SK-N-DZ (cell line): ENCODE measurements at regions not wholly inside any gene's neighbourhood (a gene's known extent, or its start where the extent isn't known, plus 50 kb on each side); places are given as distances from the start of the nearest gene placed in this dataset.
"Not testable (repeated sequence)": the region's sequence is repeated elsewhere in the genome, so short reads cannot be mapped to it uniquely, and the experiment has no call there.

Experiments
- DNase-seq: peaks from one replicate; pipeline ENCODE4 v3.0.0-alpha.2; 2015; ENCODE audit warnings: low spot score

GRCh38 chr3:80734920-80735319 lies 967.1 kb upstream of the ROBO1 start:
- no peak for DNase-seq

- no peak for DNase-seq
Observed at GRCh38 chr3:80734483-80734882, 966.7 kb upstream of the ROBO1 start.

GRCh38 chr3:80733522-80734176 lies 965.9 kb upstream of the ROBO1 start:
- peak; percentile 27 for DNase-seq

- DNase-seq: not testable (repeated sequence)
Observed at GRCh38 chr3:80727561-80727960, 959.8 kb upstream of the ROBO1 start.

GRCh38 chr3:80709597-80710322 lies 942.0 kb upstream of the ROBO1 start:
- not testable (repeated sequence) for DNase-seq

- no peak for DNase-seq
Observed at GRCh38 chr3:80705290-80705689, 937.5 kb upstream of the ROBO1 start.

GRCh38 chr3:80701349-80701748 lies 933.6 kb upstream of the ROBO1 start:
- no peak for DNase-seq

GRCh38 chr3:80697291-80697690 lies 929.5 kb upstream of the ROBO1 start:
- DNase-seq: no peak

- DNase-seq: no peak
Observed at GRCh38 chr3:80696280-80696679, 928.5 kb upstream of the ROBO1 start.

- DNase-seq: peak; percentile 12
Observed at GRCh38 chr3:80688814-80689213, 921.0 kb upstream of the ROBO1 start.

GRCh38 chr3:80682951-80683350 lies 915.2 kb upstream of the ROBO1 start:
- DNase-seq: no peak

GRCh38 chr3:80682235-80682634 lies 914.4 kb upstream of the ROBO1 start:
- DNase-seq: no peak

GRCh38 chr3:80677796-80678195 lies 910.0 kb upstream of the ROBO1 start:
- no peak for DNase-seq

GRCh38 chr3:80676866-80677265 lies 909.1 kb upstream of the ROBO1 start:
- no peak for DNase-seq

GRCh38 chr3:80676261-80676660 lies 908.5 kb upstream of the ROBO1 start:
- DNase-seq: no peak

GRCh38 chr3:80675790-80676189 lies 908.0 kb upstream of the ROBO1 start:
- DNase-seq: no peak

GRCh38 chr3:80668600-80669294 lies 900.9 kb upstream of the ROBO1 start:
- no peak for DNase-seq

- no peak for DNase-seq
Observed at GRCh38 chr3:80668100-80668499, 900.3 kb upstream of the ROBO1 start.

- DNase-seq: no peak
Observed at GRCh38 chr3:80663426-80663825, 895.6 kb upstream of the ROBO1 start.

- no peak for DNase-seq
Observed at GRCh38 chr3:80655216-80655615, 887.4 kb upstream of the ROBO1 start.

GRCh38 chr3:80649170-80649569 lies 881.4 kb upstream of the ROBO1 start:
- DNase-seq: no peak

- DNase-seq: peak; percentile 58
Observed at GRCh38 chr3:80643421-80643820, 875.6 kb upstream of the ROBO1 start.
